Loucy (cell line): ENCODE measurements at regions not wholly inside any gene's neighbourhood (a gene's known extent, or its start where the extent isn't known, plus 50 kb on each side); places are given as distances from the start of the nearest gene placed in this dataset.

Experiments used
- H2AFZ ChIP-seq: fragments of 200-600 bp; sonication (generic); 2 replicates; pipeline ENCODE4 v1.6.0; 2016; ENCODE audit warnings: antibody characterized with exemption, mild to moderate bottlenecking, low read length, moderate library complexity
- H3F3A ChIP-seq: fragments of 200-600 bp; 2 replicates; pipeline ENCODE4 v1.6.0; 2016; ENCODE audit warnings: antibody characterized with exemption, low read depth, mild to moderate bottlenecking
- H3K27me3 ChIP-seq: fragments of 200-600 bp; sonication (generic); 2 replicates; pipeline ENCODE4 v1.6.1; 2014; ENCODE audit warnings: low read length, mild to moderate bottlenecking; ENCODE audit not compliant: insufficient read depth, poor library complexity, severe bottlenecking
- H3K36me3 ChIP-seq: fragments of 200-600 bp; sonication (generic); 2 replicates; pipeline ENCODE4 v1.6.1; 2016; ENCODE audit warnings: low read length; ENCODE audit not compliant: insufficient read depth
- H3K4me1 ChIP-seq: fragments of 200-600 bp; sonication (generic); 2 replicates; pipeline ENCODE4 v1.5.1; 2014; ENCODE audit warnings: low read length, mild to moderate bottlenecking; ENCODE audit not compliant: insufficient read depth, poor library complexity, severe bottlenecking
- H3K4me2 ChIP-seq: fragments of 200-600 bp; sonication (generic); 2 replicates; pipeline ENCODE4 v1.6.0; 2014; ENCODE audit warnings: antibody characterized with exemption, low read length, low read depth, mild to moderate bottlenecking; ENCODE audit not compliant: poor library complexity, severe bottlenecking
- H3K4me3 ChIP-seq: fragments of 200-600 bp; sonication (generic); 2 replicates; pipeline ENCODE4 v1.5.1; 2014; ENCODE audit warnings: low read length, mild to moderate bottlenecking, mixed read lengths; ENCODE audit not compliant: poor library complexity, severe bottlenecking
- H3K79me2 ChIP-seq: fragments of 200-600 bp; sonication (generic); 2 replicates; pipeline ENCODE4 v1.6.1; 2014; ENCODE audit warnings: low read length; ENCODE audit not compliant: insufficient read depth
- H3K9ac ChIP-seq: fragments of 200-600 bp; sonication (generic); 2 replicates; pipeline ENCODE4 v1.6.0; 2014; ENCODE audit warnings: mild to moderate bottlenecking, low read depth, low read length, moderate library complexity; ENCODE audit not compliant: poor library complexity, severe bottlenecking
- H3K9me2 ChIP-seq: fragments of 200-600 bp; sonication (generic); replicated peaks from 2 replicates; pipeline ENCODE4 v1.6.1; 2016; ENCODE audit warnings: low read depth, low read length, mixed read lengths
- H3K9me3 ChIP-seq: fragments of 200-600 bp; sonication (generic); 2 replicates; pipeline ENCODE4 v1.6.1; 2014; ENCODE audit warnings: mild to moderate bottlenecking, antibody characterized with exemption, low read length, low read depth; ENCODE audit not compliant: insufficient read depth
- H4K20me1 ChIP-seq: fragments of 200-600 bp; sonication (generic); 2 replicates; pipeline ENCODE4 v1.6.0; 2014; ENCODE audit warnings: antibody characterized with exemption, low read length, mild to moderate bottlenecking; ENCODE audit not compliant: insufficient read depth, poor library complexity, severe bottlenecking
- EZH2phosphoT487 ChIP-seq: fragments of 200-600 bp; IDR thresholded peaks from 2 replicates; pipeline ENCODE4 v1.6.1; 2018; ENCODE audit warnings: antibody characterized with exemption, mild to moderate bottlenecking, moderate library complexity, borderline replicate concordance
- TF ChIP-seq, protein P1 (sequence below): fragments of 200-600 bp; sonication (generic); conservative IDR thresholded peaks from 2 replicates; pipeline ENCODE4 v1.5.1; 2014; ENCODE audit warnings: mild to moderate bottlenecking, antibody characterized with exemption, low read length

DNA sequence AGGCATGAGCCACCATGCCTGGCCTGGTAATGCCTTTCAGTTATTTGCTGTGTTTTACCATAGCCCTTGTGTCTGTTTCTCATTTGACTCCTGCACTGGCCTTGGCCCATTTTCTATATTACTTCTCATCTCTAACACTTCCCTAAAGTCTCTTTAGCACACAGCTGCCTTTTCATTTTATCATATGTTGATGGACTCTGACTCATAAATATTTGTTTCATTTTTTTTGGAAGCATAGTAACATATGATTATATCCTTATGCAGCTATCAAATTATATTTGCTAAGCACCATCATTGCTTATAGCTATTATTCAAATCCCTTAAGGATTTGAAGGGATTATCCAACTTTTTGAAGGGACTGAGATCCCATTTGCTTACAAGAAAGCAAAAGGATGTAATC lies 320.3 kb downstream of the GPD2 start:
- TF ChIP-seq, protein P1, sequence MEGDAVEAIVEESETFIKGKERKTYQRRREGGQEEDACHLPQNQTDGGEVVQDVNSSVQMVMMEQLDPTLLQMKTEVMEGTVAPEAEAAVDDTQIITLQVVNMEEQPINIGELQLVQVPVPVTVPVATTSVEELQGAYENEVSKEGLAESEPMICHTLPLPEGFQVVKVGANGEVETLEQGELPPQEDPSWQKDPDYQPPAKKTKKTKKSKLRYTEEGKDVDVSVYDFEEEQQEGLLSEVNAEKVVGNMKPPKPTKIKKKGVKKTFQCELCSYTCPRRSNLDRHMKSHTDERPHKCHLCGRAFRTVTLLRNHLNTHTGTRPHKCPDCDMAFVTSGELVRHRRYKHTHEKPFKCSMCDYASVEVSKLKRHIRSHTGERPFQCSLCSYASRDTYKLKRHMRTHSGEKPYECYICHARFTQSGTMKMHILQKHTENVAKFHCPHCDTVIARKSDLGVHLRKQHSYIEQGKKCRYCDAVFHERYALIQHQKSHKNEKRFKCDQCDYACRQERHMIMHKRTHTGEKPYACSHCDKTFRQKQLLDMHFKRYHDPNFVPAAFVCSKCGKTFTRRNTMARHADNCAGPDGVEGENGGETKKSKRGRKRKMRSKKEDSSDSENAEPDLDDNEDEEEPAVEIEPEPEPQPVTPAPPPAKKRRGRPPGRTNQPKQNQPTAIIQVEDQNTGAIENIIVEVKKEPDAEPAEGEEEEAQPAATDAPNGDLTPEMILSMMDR: no peak
- TF ChIP-seq EZH2phosphoT487: no peak

DNA sequence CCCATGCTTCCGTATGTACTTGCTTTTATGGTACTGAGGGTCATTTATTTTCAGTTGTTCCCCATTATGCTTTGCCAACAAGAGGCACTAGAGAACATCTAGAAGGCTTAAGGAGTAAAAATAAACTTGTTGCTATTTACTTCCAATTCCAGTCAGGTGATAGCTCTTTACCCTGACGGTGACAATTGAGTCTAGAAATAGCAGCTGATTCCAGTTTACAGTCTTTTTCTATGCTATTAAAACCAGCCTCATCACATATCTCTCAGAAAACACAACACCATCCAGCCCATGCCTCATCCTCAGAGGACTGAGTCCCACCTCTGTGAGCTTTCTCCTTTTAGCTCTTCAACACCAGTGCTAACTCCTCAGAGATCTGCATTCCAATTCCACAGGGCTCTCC lies 327.0 kb downstream of the GPD2 start:
- Histone ChIP-seq H3K9me2 (no peaks in the 10 kb centered on the region), H3K9me3 (no peaks in the 10 kb centered on the region), H4K20me1 (no peaks in the 10 kb centered on the region), H3K9ac (no peak overlapping the region), H3K4me3 (no peak overlapping the region), H3K27me3 (no peaks in the 10 kb centered on the region), H3K4me2 (no peak overlapping the region), H3K79me2 (no peaks in the 10 kb centered on the region), H3F3A (no peaks in the 10 kb centered on the region), H3K4me1 (no peaks in the 10 kb centered on the region), H2AFZ (no peak overlapping the region), H3K36me3 (no peaks in the 10 kb centered on the region)
- TF ChIP-seq, protein P1: no peak
- no peak for TF ChIP-seq EZH2phosphoT487

More for the DNA sequence above, 320.3 kb downstream of the GPD2 start:
- no peak overlapping the region for H2AFZ ChIP-seq
- no peaks in the 10 kb centered on the region for H4K20me1 ChIP-seq
- H3F3A ChIP-seq: no peaks in the 10 kb centered on the region
- H3K9ac ChIP-seq: no peak overlapping the region
- H3K4me2 ChIP-seq: no peak overlapping the region
- H3K4me3 ChIP-seq: no peak overlapping the region
- H3K36me3 ChIP-seq: no peaks in the 10 kb centered on the region
- no peaks in the 10 kb centered on the region for H3K9me3 ChIP-seq
- H3K27me3 ChIP-seq: no peaks in the 10 kb centered on the region
- H3K4me1 ChIP-seq: no peaks in the 10 kb centered on the region
- H3K9me2 ChIP-seq: no peaks in the 10 kb centered on the region
- H3K79me2 ChIP-seq: no peaks in the 10 kb centered on the region

DNA sequence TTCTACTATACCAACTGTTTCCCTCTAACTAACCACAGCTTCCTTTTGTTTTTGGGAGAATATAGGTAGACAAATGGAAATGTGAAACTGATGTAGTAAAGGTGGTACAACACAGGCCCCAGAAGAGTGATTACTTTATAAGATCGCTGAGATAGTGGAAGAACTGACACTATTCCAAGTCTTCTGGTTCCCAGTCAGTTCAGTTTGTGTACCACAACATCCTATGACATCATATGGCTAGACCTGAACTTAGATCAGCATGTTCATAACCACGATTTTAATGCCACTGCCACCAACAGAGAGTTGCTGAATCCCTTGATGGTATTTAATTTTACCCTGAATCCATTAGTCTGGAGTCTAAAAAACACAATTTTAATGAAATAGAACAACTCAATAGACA lies 328.9 kb downstream of the GPD2 start:
- H3K27me3 ChIP-seq: no peaks in the 10 kb centered on the region
- no peak overlapping the region for H2AFZ ChIP-seq
- H3K79me2 ChIP-seq: no peaks in the 10 kb centered on the region
- no peaks in the 10 kb centered on the region for H3F3A ChIP-seq
- no peaks in the 10 kb centered on the region for H3K9me2 ChIP-seq
- no peaks in the 10 kb centered on the region for H3K9me3 ChIP-seq
- no peaks in the 10 kb centered on the region for H4K20me1 ChIP-seq
- H3K36me3 ChIP-seq: no peaks in the 10 kb centered on the region
- H3K9ac ChIP-seq: no peak overlapping the region
- H3K4me2 ChIP-seq: no peak overlapping the region
- H3K4me1 ChIP-seq: no peaks in the 10 kb centered on the region
- H3K4me3 ChIP-seq: no peak overlapping the region
- TF ChIP-seq, protein P1: no peak
- no peak for TF ChIP-seq EZH2phosphoT487
